HFF-Myc (cell line): ENCODE measurements at regions not wholly inside any gene's neighbourhood (a gene's known extent, or its start where the extent isn't known, plus 50 kb on each side); places are given as distances from the start of the nearest gene placed in this dataset.
"Not testable (repeated sequence)": the region's sequence is repeated elsewhere in the genome, so short reads cannot be mapped to it uniquely, and the experiment has no call there.

Experiments
- DNase-seq: peaks from one replicate; pipeline ENCODE4 v3.0.0-alpha.2; 2011; ENCODE audit warnings: low read depth; ENCODE audit errors: extremely low read depth
- H3K4me3 ChIP-seq: replicated peaks from 2 replicates; pipeline ENCODE4 v1.5.1; 2011; ENCODE audit warnings: low read depth, mild to moderate bottlenecking, control low read depth, low read length
- TF ChIP-seq, protein P1 (sequence below): IDR thresholded peaks from 2 replicates; pipeline ENCODE4 v1.5.1; 2012; ENCODE audit warnings: mild to moderate bottlenecking, low read depth, low read length, control low read depth; ENCODE audit errors: missing control alignments

DNA sequence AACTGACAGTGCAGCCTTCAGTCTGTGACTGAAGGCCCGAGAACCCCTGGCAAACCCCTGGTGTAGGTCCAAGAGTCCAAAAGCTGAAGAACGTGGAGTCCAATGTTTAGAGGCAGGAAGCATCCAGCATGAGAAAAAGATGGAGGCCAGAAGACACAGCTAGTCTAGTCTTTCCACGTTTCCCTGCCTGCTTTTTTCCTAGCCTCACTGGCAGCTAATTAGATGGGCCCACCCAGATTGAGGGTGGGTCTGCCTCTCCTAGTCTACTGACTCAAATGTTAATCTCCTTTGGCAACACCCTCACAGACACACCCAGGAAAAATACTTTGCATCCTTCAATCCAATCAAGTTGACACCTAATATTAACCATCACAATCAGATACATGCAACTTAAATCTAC lies 87.8 kb downstream of the TENT5D start:
- not testable (repeated sequence) for DNase-seq, H3K4me3 ChIP-seq

DNA sequence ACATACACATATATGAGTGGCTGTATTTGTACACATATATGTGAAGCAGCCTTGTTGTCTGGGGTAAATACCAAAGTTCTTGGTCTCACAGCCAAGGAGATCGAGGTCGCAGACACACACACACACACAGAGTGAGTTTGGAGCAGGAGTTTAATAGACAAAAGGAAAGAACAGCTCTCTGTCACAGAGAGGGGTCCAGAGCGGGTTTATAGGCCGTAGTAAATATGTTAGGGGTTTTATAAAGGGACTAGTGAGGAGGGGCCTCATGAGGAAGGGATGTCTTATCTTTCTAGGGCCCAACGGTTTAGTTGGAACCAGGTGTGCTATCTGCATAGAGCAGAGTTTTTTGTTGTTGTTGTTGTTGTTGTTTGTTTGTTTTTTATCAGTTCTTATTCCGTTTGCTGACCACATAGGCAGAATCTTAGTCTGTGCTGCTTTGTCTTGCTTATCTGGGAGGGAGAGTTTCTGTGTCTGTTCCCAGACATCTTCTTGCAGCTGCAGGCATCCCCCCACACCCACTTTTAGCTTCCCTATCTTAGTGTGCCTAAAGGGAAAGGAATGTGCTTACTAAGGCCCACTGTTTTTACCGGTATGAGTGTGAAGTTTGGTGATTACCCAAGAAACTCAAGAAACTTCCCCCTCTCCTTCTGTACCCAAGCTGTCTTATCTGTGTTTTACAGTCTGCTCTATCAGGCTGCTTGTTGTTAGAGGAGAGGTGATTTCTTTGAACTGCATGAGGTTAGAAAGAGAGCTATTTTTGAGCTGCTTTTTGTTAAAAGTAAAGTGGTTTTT lies 91.9 kb downstream of the TENT5D start:
- TF ChIP-seq, protein P1, sequence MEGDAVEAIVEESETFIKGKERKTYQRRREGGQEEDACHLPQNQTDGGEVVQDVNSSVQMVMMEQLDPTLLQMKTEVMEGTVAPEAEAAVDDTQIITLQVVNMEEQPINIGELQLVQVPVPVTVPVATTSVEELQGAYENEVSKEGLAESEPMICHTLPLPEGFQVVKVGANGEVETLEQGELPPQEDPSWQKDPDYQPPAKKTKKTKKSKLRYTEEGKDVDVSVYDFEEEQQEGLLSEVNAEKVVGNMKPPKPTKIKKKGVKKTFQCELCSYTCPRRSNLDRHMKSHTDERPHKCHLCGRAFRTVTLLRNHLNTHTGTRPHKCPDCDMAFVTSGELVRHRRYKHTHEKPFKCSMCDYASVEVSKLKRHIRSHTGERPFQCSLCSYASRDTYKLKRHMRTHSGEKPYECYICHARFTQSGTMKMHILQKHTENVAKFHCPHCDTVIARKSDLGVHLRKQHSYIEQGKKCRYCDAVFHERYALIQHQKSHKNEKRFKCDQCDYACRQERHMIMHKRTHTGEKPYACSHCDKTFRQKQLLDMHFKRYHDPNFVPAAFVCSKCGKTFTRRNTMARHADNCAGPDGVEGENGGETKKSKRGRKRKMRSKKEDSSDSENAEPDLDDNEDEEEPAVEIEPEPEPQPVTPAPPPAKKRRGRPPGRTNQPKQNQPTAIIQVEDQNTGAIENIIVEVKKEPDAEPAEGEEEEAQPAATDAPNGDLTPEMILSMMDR, result no peak
- H3K4me3 ChIP-seq, result no peak overlapping the region
- no peak for DNase-seq

DNA sequence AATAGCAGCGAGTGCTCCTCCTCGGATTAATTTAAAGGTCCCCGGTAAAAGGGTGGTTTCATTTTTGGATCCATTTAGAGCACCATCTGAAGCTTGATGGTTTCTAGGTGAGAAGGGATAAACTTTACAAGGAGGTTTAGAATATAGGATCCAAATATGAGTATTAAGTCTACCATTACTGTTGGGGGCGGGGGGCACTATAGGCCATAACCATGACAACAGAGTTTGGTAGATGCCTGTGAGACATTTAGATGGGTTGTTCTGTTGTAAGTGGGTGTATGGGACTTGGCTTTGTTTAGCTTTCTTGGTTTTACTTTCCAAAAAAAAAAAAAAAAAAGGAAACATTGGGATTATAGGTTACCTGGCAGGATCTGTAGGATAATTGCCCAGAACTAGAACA lies 92.7 kb downstream of the TENT5D start:
- TF ChIP-seq, protein P1, result no peak
- H3K4me3 ChIP-seq, result no peak overlapping the region
- DNase-seq, result no peak

DNA sequence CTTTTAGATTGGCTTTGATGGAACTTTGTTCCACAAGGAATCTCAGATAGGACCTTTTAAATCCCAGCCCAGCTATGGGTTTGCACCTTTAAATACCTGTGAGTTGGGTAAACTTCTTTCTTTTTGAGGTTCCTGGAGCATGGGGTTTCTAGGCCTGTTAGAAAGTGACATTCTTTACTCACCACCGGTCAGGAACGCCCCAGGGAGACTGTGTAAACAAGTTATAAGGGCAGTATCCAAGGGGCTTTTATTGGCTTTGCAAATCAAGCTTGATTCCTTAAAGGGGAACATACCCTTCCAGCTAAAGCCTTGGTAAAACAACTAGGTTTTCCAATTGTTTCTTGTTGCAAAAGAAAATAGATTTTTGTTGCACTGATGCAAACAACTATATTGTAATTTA lies 93.4 kb downstream of the TENT5D start:
- no peak for DNase-seq
- TF ChIP-seq, protein P1, result no peak
- no peak overlapping the region for H3K4me3 ChIP-seq

DNA sequence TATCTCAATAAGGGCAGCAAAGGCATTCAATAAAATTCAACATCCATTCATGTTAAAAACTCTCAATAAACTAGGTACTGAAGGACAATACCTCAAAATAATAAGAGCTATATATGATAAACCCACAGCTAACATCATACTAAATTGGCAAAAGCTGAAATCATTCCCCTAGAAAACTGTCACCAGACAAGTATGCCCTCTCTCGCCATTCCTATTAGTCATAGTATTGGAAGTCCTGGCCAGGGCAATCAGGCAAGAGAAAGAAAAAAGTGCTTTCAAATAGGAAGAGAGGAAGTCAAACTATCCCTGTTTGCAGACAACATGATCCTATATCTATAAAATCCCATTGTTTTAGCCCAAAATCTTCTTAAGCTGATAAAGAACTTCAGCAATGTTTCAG lies 116.8 kb downstream of the TENT5D start:
- no peak for DNase-seq
- no peak overlapping the region for H3K4me3 ChIP-seq
- TF ChIP-seq, protein P1, result no peak

DNA sequence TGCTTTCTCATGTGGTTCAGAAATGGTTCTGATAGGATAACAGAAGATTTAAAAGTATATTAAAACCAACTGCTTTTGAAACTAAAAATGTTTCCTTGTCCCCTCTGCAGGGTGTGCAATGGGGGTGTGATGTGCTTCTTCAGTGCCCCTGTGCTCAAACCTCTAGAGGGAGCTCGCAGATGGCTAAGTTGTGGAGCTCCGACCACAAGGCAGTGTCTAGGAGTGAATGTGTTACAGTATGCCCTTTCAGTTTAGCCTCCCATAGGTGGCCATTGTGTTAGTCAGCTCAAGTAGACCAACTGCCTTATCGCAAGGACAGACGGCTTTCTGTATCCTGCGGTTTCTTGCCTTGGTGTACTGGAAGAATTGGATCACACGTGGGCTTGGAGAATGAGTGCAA lies 130.5 kb downstream of the TENT5D start:
- TF ChIP-seq, protein P1, result no peak
- no peak overlapping the region for H3K4me3 ChIP-seq
- no peak for DNase-seq

DNA sequence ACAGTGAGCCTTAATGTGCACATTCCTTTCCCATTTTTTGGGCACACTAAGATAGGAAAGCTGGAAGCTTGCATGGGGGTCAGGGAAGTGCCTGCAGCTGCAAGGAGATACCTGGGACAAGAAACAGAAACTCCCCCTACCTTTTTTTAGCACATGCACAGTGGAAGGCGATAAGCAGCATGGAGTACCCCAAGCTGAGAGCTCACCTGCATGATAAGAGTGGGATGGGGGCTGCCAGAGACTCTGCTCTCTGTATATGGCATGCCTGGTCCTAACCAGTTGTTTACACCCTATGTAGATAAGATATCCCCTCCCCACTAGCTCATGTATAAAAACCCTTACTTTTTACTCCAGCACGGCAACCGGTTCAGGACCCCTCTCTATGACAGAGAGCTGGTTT lies 135.9 kb downstream of the TENT5D start:
- no peak overlapping the region for H3K4me3 ChIP-seq
- DNase-seq, result no peak
- TF ChIP-seq, protein P1, result no peak
